A673 (cell line): ENCODE measurements at regions not wholly inside any gene's neighbourhood (a gene's known extent, or its start where the extent isn't known, plus 50 kb on each side); places are given as distances from the start of the nearest gene placed in this dataset.

ENCODE experiments used
- BruUV-seq: library from RNA; stranded (reverse); fragments of 400-500 nt; replicated peaks from 2 replicates; lab custom pipeline; 2021; lab: Mats Ljungman, UMichigan
- CTCF ChIA-PET: fragments of 300-600 bp; sonication (Branson Sonifier 250); formaldehyde crosslinking; loops from one replicate; lab custom pipeline; 2022; ENCODE audit warnings: antibody characterized with exemption; lab: Charles Lee
- POLR2A ChIA-PET: fragments of 300-600 bp; sonication (Branson Sonifier 250); formaldehyde crosslinking; loops from one replicate; lab custom pipeline; 2022; ENCODE audit warnings: antibody characterized with exemption; ENCODE audit not compliant: low non-redundant PET; lab: Charles Lee
- DNase-seq: peaks from one replicate; pipeline ENCODE4 v3.0.0-alpha.2; 2015; ENCODE audit warnings: low spot score
- H3K27ac ChIP-seq: fragments of 200-600 bp; sonication (generic); 2 replicates; pipeline ENCODE4 v1.5.1; 2016; ENCODE audit warnings: mixed run types, low read depth, mild to moderate bottlenecking, mixed read lengths, antibody characterized with exemption, low read length; ENCODE audit not compliant: poor library complexity, severe bottlenecking
- H3K27me3 ChIP-seq: fragments of 200-600 bp; sonication (generic); replicated peaks from 2 replicates; pipeline ENCODE4 v1.6.1; 2017; ENCODE audit warnings: mixed run types, low read depth, mild to moderate bottlenecking, mixed read lengths, antibody characterized with exemption, low read length; ENCODE audit not compliant: insufficient read depth, poor library complexity
- H3K36me3 ChIP-seq: fragments of 200-600 bp; sonication (generic); 2 replicates; pipeline ENCODE4 v1.6.1; 2016; ENCODE audit warnings: mixed run types, mild to moderate bottlenecking, mixed read lengths, antibody characterized with exemption, low read length; ENCODE audit not compliant: insufficient read depth, poor library complexity, severe bottlenecking
- H3K4me1 ChIP-seq: fragments of 200-600 bp; sonication (generic); 2 replicates; pipeline ENCODE4 v1.6.1; 2017; ENCODE audit warnings: mixed run types, mild to moderate bottlenecking, mixed read lengths, antibody characterized with exemption, low read length; ENCODE audit not compliant: insufficient read depth, poor library complexity, severe bottlenecking
- H3K4me3 ChIP-seq: fragments of 200-600 bp; sonication (generic); 2 replicates; pipeline ENCODE4 v1.5.1; 2016; ENCODE audit warnings: low read depth, mixed run types, mild to moderate bottlenecking, mixed read lengths, low read length; ENCODE audit not compliant: poor library complexity, severe bottlenecking
- H3K9me3 ChIP-seq: fragments of 200-600 bp; sonication (generic); 2 replicates; pipeline ENCODE4 v1.6.1; 2016; ENCODE audit warnings: mixed run types, low read depth, mild to moderate bottlenecking, mixed read lengths, antibody characterized with exemption, low read length; ENCODE audit not compliant: poor library complexity, severe bottlenecking
- EZH2 ChIP-seq: fragments of 200-600 bp; sonication (generic); IDR thresholded peaks from 2 replicates; pipeline ENCODE4 v1.6.1; 2017; ENCODE audit warnings: borderline replicate concordance, low read depth, mild to moderate bottlenecking, mixed read lengths, antibody characterized with exemption, low read length; ENCODE audit not compliant: poor library complexity, severe bottlenecking
- intact Hi-C: fragments of 100-400 bp; cut with micrococcal nuclease; formaldehyde crosslinking; loops from one replicate; pipeline ENCODE4 v1.10.0; 2022; ENCODE audit not compliant: unreplicated experiment
- TF ChIP-seq, protein P1 (sequence below): fragments of 300-800, 200-600 bp; sonication (generic); conservative IDR thresholded peaks from 2 replicates; pipeline ENCODE4 v1.5.1; 2017; ENCODE audit warnings: low read depth, mild to moderate bottlenecking, antibody characterized with exemption, low read length, moderate library complexity, mixed read lengths

DNA sequence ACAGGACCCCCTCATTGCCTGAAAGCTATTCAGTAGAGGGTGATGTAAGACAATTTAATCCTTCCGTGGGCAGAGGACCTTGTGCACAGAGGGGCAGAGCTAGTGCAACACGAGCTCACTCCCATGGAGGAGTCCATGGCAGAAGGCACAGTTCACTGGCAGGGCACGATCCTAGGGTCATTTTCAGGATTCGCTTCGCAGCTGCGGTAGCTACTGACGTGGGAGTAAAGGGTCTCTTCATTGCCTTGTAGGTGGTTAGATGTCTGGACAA, 207.8 kb downstream of the FOXO1 start:
- Histone ChIP-seq H3K36me3 (no peaks in the 10 kb centered on the region), H3K27ac (no peak overlapping the region), H3K27me3 (no peaks in the 10 kb centered on the region), H3K4me3 (no peak overlapping the region), H3K9me3 (no peaks in the 10 kb centered on the region), H3K4me1 (no peaks in the 10 kb centered on the region)
- BruUV-seq: no TSS peak
- DNase-seq: no peak
- no peak for TF ChIP-seq EZH2
- TF ChIP-seq, protein P1, sequence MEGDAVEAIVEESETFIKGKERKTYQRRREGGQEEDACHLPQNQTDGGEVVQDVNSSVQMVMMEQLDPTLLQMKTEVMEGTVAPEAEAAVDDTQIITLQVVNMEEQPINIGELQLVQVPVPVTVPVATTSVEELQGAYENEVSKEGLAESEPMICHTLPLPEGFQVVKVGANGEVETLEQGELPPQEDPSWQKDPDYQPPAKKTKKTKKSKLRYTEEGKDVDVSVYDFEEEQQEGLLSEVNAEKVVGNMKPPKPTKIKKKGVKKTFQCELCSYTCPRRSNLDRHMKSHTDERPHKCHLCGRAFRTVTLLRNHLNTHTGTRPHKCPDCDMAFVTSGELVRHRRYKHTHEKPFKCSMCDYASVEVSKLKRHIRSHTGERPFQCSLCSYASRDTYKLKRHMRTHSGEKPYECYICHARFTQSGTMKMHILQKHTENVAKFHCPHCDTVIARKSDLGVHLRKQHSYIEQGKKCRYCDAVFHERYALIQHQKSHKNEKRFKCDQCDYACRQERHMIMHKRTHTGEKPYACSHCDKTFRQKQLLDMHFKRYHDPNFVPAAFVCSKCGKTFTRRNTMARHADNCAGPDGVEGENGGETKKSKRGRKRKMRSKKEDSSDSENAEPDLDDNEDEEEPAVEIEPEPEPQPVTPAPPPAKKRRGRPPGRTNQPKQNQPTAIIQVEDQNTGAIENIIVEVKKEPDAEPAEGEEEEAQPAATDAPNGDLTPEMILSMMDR: no peak
- ChIA-PET POLR2A (no interaction called here), CTCF (no interaction called here)
- intact Hi-C loops: no loop called here

DNA sequence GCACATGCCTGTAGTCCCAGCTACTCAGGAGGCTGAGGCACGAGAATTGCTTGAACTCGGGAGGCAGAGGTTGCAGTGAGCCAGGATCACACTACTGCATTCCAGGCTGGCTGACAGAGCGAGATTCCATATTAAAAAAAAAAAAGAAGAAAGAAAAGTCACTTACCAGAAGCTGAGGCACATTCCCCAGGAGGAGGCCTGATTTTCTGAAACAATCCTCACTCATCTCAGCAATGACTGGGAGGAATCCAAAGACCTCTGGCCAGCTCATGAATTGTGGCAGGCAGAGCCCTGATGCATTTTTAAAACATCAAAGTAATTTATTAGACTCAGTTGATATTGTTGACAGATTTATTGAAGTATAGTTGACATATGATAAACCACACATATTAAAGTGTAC, 206.3 kb downstream of the FOXO1 start:
- H3K36me3 ChIP-seq: no peaks in the 10 kb centered on the region
- POLR2A ChIA-PET: no interaction called here
- CTCF ChIA-PET: no interaction called here
- DNase-seq: no peak
- H3K4me1 ChIP-seq: no peaks in the 10 kb centered on the region
- no peak overlapping the region for H3K4me3 ChIP-seq
- no TSS peak for BruUV-seq
- no peak overlapping the region for H3K27ac ChIP-seq
- H3K9me3 ChIP-seq: no peaks in the 10 kb centered on the region
- no peaks in the 10 kb centered on the region for H3K27me3 ChIP-seq
- intact Hi-C loops: no loop called here
- TF ChIP-seq EZH2: no peak
- TF ChIP-seq, protein P1: no peak

DNA sequence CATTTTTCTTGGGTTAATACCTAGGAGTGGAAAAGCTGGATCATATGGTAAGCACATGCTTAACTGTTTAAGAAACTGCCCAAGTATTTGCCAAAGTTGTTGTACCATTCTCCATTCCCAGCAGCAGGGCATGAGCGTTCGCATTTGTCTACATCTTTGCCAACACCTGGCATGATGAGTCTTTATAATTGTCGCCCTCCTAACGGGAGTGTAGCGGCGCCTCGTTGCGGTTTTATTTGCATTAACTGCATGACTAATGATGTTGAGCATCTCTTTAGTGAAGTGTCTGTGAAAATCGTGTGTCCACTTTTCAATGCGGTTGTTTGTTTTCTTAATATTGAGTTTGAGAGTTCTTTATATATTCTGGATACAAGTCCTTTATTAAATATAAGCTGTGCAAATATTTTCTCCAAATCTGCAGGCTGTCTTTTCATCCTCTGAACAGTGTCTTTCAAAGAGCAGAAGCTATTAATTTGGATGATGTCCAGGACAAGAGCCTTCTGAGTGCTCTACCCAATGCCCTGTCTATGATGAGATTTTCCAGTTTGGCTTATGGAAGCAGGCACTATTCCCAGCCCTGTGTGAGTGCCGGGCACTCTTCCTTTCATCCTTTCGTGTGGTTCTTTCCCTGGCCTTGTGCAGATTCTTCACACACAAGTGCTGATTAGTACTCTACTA, 202.0 kb downstream of the FOXO1 start:
- Histone ChIP-seq H3K4me3 (no peak overlapping the region), H3K9me3 (no peaks in the 10 kb centered on the region), H3K36me3 (no peaks in the 10 kb centered on the region), H3K27ac (no peak overlapping the region), H3K4me1 (no peaks in the 10 kb centered on the region), H3K27me3 (no peaks in the 10 kb centered on the region)
- no peak for TF ChIP-seq EZH2
- TF ChIP-seq, protein P1: no peak
- ChIA-PET POLR2A (no interaction called here), CTCF (no interaction called here)
- BruUV-seq: no TSS peak
- DNase-seq: no peak
- intact Hi-C loops: no loop called here
